ENCODE measurements at regions not wholly inside any gene's neighbourhood (a gene's known extent, or its start where the extent isn't known, plus 50 kb on each side); places are given as distances from the start of the nearest gene placed in this dataset.

DNA sequence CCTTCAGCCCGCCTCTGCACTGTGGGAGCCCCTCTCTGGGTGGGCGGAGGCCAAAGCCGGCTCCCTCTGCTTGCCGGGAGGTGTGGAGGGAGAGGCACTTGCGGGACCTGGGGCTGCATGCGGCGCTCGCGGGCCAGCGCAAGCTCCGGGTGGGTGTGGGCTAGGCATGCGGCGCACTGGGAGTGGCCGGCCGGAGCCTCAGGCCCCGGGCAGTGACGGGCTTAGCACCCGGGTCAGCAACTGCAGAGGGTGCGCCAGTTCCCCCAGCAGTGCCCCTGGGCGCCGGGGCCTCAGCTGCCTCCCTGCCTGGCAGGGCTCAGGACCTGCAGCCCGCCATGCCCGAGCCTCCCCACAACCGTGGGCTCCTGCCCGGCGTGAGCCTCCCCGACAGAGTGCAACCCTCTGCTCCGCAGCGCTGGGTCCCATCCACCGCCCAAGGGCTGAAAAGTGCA, 98.9 kb upstream of the POU1F1 start:
- 0 out of 2 replicates have a peak, but pooled peaks have one; percentile 38 for TF ChIP-seq ZNF317 (CRISPR knock-in tag; IDR thresholded peaks at IDR 0.05; ENCODE audit: borderline replicate concordance, low read depth)
- TF ChIP-seq, protein P1, sequence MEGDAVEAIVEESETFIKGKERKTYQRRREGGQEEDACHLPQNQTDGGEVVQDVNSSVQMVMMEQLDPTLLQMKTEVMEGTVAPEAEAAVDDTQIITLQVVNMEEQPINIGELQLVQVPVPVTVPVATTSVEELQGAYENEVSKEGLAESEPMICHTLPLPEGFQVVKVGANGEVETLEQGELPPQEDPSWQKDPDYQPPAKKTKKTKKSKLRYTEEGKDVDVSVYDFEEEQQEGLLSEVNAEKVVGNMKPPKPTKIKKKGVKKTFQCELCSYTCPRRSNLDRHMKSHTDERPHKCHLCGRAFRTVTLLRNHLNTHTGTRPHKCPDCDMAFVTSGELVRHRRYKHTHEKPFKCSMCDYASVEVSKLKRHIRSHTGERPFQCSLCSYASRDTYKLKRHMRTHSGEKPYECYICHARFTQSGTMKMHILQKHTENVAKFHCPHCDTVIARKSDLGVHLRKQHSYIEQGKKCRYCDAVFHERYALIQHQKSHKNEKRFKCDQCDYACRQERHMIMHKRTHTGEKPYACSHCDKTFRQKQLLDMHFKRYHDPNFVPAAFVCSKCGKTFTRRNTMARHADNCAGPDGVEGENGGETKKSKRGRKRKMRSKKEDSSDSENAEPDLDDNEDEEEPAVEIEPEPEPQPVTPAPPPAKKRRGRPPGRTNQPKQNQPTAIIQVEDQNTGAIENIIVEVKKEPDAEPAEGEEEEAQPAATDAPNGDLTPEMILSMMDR (IDR thresholded peaks at IDR 0.05), result no peak
- TF ChIP-seq, protein P2, sequence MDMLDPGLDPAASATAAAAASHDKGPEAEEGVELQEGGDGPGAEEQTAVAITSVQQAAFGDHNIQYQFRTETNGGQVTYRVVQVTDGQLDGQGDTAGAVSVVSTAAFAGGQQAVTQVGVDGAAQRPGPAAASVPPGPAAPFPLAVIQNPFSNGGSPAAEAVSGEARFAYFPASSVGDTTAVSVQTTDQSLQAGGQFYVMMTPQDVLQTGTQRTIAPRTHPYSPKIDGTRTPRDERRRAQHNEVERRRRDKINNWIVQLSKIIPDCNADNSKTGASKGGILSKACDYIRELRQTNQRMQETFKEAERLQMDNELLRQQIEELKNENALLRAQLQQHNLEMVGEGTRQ (CRISPR knock-in tag; IDR thresholded peaks at IDR 0.05), result no peak
- no peak for TF ChIP-seq ZNF416 (CRISPR knock-in tag; IDR thresholded peaks at IDR 0.05)
- TF ChIP-seq, protein P3, sequence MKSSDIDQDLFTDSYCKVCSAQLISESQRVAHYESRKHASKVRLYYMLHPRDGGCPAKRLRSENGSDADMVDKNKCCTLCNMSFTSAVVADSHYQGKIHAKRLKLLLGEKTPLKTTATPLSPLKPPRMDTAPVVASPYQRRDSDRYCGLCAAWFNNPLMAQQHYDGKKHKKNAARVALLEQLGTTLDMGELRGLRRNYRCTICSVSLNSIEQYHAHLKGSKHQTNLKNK (CRISPR knock-in tag; IDR thresholded peaks at IDR 0.05), result no peak
- TF ChIP-seq TEAD4 (CRISPR knock-in tag; IDR thresholded peaks at IDR 0.05), result no peak
- TF ChIP-seq, protein P4, sequence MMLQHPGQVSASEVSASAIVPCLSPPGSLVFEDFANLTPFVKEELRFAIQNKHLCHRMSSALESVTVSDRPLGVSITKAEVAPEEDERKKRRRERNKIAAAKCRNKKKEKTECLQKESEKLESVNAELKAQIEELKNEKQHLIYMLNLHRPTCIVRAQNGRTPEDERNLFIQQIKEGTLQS (CRISPR knock-in tag; conservative IDR thresholded peaks at IDR 0.05), result no peak
- TF ChIP-seq, protein P5, sequence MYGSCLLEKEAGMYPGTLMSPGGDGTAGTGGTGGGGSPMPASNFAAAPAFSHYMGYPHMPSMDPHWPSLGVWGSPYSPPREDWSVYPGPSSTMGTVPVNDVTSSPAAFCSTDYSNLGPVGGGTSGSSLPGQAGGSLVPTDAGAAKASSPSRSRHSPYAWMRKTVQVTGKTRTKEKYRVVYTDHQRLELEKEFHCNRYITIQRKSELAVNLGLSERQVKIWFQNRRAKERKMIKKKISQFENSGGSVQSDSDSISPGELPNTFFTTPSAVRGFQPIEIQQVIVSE (CRISPR knock-in tag; IDR thresholded peaks at IDR 0.05; ENCODE audit: borderline replicate concordance), result no peak
- no peak for TF ChIP-seq NR2C2 (CRISPR knock-in tag; IDR thresholded peaks at IDR 0.05)
- TF ChIP-seq, protein P6, sequence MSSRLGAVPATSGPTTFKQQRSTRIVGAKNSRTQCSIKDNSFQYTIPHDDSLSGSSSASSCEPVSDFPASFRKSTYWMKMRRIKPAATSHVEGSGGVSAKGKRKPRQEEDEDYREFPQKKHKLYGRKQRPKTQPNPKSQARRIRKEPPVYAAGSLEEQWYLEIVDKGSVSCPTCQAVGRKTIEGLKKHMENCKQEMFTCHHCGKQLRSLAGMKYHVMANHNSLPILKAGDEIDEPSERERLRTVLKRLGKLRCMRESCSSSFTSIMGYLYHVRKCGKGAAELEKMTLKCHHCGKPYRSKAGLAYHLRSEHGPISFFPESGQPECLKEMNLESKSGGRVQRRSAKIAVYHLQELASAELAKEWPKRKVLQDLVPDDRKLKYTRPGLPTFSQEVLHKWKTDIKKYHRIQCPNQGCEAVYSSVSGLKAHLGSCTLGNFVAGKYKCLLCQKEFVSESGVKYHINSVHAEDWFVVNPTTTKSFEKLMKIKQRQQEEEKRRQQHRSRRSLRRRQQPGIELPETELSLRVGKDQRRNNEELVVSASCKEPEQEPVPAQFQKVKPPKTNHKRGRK (CRISPR knock-in tag; IDR thresholded peaks at IDR 0.05; ENCODE audit: borderline replicate concordance), result no peak
